C4-2B (cell line): ENCODE measurements at regions not wholly inside any gene's neighbourhood (a gene's known extent, or its start where the extent isn't known, plus 50 kb on each side); places are given as distances from the start of the nearest gene placed in this dataset.
"Not testable (repeated sequence)": the region's sequence is repeated elsewhere in the genome, so short reads cannot be mapped to it uniquely, and the experiment has no call there.

ENCODE experiments used
- CTCF ChIP-seq: fragments of 450-650 bp; conservative IDR thresholded peaks from 2 replicates; pipeline ENCODE4 v1.5.1; 2017; ENCODE audit warnings: mild to moderate bottlenecking
- ZFX ChIP-seq: fragments of 450-650 bp; IDR thresholded peaks from 2 replicates; pipeline ENCODE4 v1.6.1; 2017

GRCh38 chr9:65454666-65455065 is 169.7 kb upstream of the FOXD4L5 start:
- TF ChIP-seq CTCF, ZFX: not testable (repeated sequence)
